GM19372 (cell line): ENCODE measurements at regions not wholly inside any gene's neighbourhood (a gene's known extent, or its start where the extent isn't known, plus 50 kb on each side); places are given as distances from the start of the nearest gene placed in this dataset.

Experiments
- ATAC-seq: cut with Tn5 transposase; IDR thresholded peaks from one replicate; pipeline ENCODE4 v1.9.1; 2021; ENCODE audit warnings: mild to moderate bottlenecking, low read depth, moderate library complexity; ENCODE audit not compliant: unreplicated experiment

- ATAC-seq, result no peak
Observed at GRCh38 chr22:48982321-48982905, 845.3 kb downstream of the BRD1 start.

GRCh38 chr22:48981371-48982061 is 846.2 kb downstream of the BRD1 start:
- no peak for ATAC-seq

GRCh38 chr22:48980918-48981317 is 846.8 kb downstream of the BRD1 start:
- no peak for ATAC-seq

- ATAC-seq, result no peak
Observed at GRCh38 chr22:48980409-48980808, 847.3 kb downstream of the BRD1 start.

DNA sequence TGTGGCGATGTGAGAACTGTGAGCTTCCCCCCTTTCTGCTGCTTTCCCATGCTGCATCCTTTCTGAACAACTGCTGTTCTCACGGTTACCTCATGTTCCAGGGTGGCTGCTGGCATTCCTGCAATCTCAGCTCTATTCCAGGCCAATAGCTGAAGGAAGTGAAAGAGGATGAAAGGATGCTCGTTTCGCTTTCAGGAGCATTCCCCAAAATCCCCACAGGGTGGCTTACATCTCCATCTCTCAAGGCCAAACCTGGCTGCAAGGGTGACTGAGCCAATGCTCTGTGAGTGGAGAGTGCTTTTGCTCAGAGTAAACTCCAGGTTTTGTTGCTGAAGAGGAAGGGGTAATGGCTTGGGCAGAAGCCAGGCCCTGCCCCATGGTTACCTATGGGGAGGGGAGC is 848.2 kb downstream of the BRD1 start:
- no peak for ATAC-seq

- ATAC-seq, result no peak
Observed at GRCh38 chr22:48976556-48977535, 850.8 kb downstream of the BRD1 start.

- no peak for ATAC-seq
Observed at GRCh38 chr22:48975886-48976285, 851.8 kb downstream of the BRD1 start.

DNA sequence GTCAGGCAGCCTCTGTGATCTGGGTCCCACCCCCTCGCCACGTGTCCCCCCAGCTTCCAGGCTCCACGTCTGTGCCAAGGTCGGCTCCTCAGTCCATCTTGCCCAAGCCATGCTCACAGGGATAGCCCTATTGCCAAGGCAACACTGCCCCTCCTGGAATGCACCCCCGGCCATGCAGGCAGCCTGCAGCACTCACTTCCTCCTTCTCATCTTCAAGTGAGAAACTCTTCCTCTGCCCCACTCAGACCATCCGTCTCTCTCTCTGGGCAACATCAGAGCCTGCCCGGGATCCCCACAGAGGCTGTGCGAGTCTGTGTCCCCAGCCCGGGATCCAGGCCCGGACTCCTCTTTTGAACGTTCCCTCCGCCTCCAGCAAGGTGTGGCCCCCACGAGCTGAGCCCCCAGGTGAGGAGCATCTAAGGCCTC is 852.3 kb downstream of the BRD1 start:
- ATAC-seq, result no peak

GRCh38 chr22:48974443-48975315 is 853.0 kb downstream of the BRD1 start:
- no peak for ATAC-seq

GRCh38 chr22:48973694-48974041 is 854.0 kb downstream of the BRD1 start:
- no peak for ATAC-seq

GRCh38 chr22:48972979-48973693 is 854.5 kb downstream of the BRD1 start:
- ATAC-seq, result no peak

DNA sequence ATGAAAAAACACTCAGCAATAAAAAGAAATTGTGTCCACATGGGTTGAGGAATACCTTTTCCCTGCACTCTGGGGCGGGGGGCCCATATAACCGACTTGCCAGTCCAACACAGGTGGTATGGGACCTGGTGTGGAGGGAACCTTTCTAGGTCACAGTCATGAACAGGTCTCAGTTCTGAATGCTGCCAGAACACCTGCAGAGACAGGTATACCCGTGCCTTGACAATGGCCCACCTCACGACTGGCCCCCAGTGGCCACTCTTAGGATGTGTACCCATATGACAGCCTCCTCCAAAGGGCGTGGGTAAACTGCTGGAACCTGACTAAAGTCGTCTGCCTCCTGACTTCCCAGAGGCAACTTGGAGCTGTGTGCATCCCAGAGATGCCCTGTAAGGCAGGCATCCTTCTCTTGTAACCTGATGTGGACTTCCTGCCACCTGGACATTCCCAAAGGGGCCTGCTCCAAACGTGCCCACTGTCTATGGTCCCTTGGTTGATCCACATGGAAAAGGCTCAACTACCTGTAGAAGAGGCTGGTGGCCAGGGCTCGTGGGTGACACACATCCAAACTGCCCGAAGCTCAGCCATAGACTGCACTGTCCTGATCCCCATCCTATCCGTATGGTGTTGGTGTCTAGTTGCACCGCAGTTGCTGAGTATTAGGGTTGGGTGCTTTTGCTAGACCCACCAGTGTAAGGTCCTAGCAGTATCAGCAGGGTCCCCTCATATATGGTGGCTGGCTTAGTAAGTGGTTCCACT is 859.3 kb downstream of the BRD1 start:
- ATAC-seq, result no peak

GRCh38 chr22:48963405-48963804 is 864.3 kb downstream of the BRD1 start:
- no peak for ATAC-seq

- ATAC-seq, result no peak
Observed at GRCh38 chr22:48961705-48962104, 866.0 kb downstream of the BRD1 start.

- ATAC-seq, result no peak
Observed at GRCh38 chr22:48960980-48961660, 866.6 kb downstream of the BRD1 start.

GRCh38 chr22:48960576-48960975 is 867.1 kb downstream of the BRD1 start:
- no peak for ATAC-seq

- ATAC-seq, result no peak
Observed at GRCh38 chr22:48959496-48959895, 868.2 kb downstream of the BRD1 start.

- ATAC-seq, result no peak
Observed at GRCh38 chr22:48957987-48958321, 869.7 kb downstream of the BRD1 start.
